GM18502 (cell line): ENCODE measurements at regions not wholly inside any gene's neighbourhood (a gene's known extent, or its start where the extent isn't known, plus 50 kb on each side); places are given as distances from the start of the nearest gene placed in this dataset.

ENCODE experiments used
- ATAC-seq: cut with Tn5 transposase; IDR thresholded peaks from one replicate; pipeline ENCODE4 v1.9.1; 2021; ENCODE audit warnings: mild to moderate bottlenecking; ENCODE audit not compliant: unreplicated experiment, poor library complexity

- ATAC-seq = no peak
Observed at GRCh38 chr18:75527848-75528685, 100.6 kb upstream of the SMIM21 start.

DNA sequence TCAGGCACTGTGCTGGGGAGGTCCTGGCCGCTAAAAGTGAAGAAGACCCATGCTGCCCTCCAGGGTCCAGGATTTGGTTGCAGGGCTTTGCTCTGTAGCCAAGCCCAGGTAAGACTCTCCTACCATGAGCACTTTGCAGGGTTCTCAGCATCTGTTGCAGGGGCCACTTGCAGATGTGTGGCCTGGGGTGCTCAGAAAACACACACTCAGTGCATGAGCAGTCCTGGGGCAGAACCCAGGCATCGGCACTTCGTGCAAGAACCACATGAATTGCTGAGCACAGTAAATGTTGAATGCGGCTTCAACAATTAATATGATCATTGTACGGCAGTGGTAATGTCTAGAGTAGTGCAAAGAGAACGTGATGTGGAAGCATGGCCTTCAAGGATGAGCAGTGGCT is 98.5 kb upstream of the SMIM21 start:
- no peak for ATAC-seq

- ATAC-seq = no peak
Observed at GRCh38 chr18:75525331-75525730, 97.8 kb upstream of the SMIM21 start.

DNA sequence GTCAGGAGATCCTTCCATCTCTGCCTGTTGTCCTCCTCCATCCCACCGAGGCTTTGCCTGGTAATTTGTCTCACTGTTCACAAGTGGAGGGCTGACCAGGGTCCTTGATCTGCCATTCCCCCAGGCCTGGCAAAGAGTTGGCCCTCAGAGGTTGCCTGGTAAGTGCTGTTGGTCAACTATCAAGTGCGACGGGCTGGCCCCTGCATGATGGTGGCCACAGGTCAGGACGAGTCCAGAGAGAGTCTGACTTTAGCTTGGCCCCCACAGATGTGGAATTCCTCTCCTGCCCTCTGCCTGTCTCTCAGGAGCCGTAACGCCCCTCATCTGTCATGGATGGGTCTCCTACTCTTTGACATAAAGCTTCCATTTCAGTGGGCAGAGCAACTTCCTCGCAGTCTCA is 97.3 kb upstream of the SMIM21 start:
- no peak for ATAC-seq

- no peak for ATAC-seq
Observed at GRCh38 chr18:75524181-75524580, 96.7 kb upstream of the SMIM21 start.

GRCh38 chr18:75521816-75522215 is 94.3 kb upstream of the SMIM21 start:
- ATAC-seq = no peak

- ATAC-seq = no peak
Observed at GRCh38 chr18:75518007-75518406, 90.5 kb upstream of the SMIM21 start.

DNA sequence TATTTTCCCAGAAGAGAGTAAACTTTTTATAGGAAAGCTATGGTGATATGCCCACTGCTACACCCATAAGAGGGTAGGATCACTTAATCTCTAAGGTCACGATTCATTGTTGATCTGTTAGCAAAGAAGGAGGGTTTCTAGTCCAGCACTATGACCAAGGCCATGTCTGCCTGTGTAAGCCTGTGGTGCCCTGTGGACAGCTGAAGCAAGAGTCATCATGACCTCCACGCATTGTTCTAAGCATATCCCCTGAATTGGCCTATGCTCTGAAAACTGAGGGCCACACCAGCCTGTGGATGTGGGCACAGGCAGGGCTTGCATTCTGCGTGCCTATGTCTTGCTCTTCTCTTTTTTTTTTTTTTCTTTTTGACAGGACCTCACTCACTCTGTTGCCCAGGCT is 89.8 kb upstream of the SMIM21 start:
- no peak for ATAC-seq

GRCh38 chr18:75507636-75508035 is 80.1 kb upstream of the SMIM21 start:
- no peak for ATAC-seq

DNA sequence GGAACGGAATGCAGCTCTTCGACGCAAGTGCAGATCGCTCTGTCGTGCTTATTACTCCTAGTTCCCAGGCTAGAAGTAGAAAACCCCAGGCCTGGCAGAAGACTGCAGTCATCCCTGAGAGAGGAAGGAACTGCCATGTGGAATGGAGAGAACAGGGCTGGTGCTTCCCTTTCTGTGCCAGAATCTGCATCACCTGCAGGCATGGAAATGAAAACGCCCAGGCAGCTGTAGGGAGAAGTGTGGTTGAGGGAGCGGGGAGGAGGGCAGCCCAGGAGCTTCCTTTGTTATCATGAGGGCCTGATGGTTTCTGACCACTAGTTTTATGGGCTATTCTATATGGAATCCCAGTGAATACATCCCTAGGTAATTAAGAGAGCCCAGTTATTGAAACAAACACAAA is 79.4 kb upstream of the SMIM21 start:
- ATAC-seq = no peak

DNA sequence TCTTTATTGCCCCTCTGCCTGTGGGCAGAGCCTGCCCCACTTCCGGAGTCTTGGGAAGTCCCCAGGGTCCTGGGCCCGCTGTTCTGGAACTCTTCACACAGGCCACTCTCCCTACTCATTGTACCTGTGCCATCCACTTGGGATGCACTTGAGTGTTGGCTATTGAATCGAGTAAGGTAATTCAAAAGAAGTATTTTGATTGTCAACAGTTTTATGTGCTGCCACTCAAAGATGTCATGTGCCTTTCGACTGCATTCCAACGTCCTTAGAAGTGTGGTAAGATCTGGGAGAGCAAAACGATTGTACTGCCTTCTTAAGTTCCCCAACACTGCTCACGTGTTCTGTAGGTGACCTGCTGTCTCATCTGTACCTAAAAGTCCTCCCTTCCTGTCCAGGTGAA is 77.0 kb upstream of the SMIM21 start:
- ATAC-seq = no peak

DNA sequence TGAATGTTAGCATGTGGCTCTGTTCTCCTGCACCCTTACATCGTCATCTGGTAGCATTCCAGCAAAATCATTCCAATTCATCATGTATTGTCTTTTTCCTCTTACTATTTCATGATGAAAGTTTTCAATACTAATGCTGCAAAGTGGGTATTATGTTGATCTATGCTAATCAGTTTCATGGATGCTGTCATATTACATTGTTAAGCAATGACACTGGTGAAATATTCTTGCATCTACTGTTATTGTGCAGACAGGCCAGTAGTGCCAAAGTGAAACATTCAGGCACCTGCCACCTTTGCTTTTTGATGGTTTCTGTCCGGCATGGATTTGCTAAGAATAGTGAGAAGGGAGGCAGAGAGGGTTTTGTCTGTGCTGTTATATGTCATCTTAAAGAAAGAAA is 76.1 kb upstream of the SMIM21 start:
- no peak for ATAC-seq

GRCh38 chr18:75502286-75502685 is 74.8 kb upstream of the SMIM21 start:
- no peak for ATAC-seq

DNA sequence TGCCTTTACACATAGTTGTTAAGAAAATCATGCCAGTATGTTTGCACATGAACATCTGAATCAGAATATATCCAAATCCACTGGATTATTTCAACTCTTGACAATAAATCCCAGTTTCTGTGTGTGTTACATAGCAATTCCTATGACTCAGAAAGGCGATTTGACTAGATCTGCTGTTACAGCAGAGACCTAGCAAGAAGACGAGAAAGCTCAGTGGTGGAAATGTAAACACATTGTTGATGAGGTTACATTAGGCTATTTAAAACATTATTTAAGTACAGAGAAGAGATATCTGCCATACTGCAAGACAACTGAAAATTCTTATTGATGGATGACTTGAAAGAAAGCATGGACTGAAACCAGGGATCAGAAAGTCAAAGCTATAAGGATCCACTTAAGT is 73.0 kb upstream of the SMIM21 start:
- ATAC-seq = no peak

- no peak for ATAC-seq
Observed at GRCh38 chr18:75497576-75498235, 70.2 kb upstream of the SMIM21 start.

GRCh38 chr18:75496151-75496550 is 68.6 kb upstream of the SMIM21 start:
- no peak for ATAC-seq

DNA sequence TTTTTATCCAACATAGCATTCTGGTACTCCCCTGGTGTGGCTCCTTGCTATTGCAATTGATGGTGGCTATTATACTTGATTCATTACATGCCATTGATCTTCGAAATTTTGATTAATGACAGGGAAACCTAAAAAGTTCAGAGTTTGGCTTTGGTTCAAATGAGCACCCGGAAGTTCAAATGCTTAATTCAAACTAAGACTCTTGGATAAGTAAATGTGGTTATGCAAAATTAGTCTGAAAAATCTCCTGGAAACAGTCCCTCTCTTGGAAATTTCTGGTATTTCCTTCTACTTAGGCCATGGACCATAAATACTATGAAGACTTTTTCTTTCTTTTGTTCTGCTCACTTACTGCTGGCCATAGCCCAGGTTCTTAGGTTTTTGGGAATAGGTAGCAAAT is 65.3 kb upstream of the SMIM21 start:
- ATAC-seq = no peak

DNA sequence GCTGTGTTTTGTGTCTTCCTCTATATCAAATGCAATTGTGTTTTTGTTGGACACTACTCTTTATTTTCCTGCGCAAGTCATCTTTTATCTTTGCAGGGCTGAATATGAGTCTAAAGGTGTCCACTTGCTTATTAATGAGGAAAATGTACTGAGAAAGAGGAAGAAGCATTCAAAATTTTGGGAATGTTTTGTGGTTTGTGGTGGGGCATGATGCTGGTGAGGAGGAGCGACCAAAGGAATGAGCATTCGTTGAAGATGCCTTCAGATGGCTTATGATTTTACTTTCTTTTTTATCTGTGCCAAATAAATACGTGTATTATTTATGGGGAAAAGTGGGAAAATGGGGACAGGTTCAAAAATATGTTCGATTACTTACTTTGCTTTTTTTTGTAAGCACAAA is 63.9 kb upstream of the SMIM21 start:
- ATAC-seq = no peak

- ATAC-seq = no peak
Observed at GRCh38 chr18:75489493-75490190, 62.1 kb upstream of the SMIM21 start.

DNA sequence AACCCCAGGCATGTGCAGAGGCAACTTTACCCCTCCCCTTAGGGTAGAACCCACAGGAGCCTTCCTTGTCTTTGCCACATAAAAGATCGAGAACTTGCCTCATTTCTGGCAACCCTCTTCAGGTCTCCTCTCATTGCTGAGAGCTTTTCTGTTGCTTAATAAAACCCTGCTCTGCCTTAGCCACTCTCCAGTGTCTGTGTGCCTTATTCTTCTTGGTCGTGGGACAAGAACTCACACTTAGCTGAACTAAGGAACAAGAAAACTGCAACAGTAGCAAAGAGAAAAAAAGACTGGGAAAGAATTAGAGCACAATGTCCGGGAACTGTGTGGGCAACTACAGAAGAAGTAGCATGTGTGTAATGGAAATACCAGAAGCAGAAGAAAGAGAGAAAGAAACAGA is 56.2 kb upstream of the SMIM21 start:
- no peak for ATAC-seq

GRCh38 chr18:75482880-75483279 is 55.4 kb upstream of the SMIM21 start:
- no peak for ATAC-seq
